Fibroblast of skin of left biceps (primary cell): ENCODE measurements at regions not wholly inside any gene's neighbourhood (a gene's known extent, or its start where the extent isn't known, plus 50 kb on each side); places are given as distances from the start of the nearest gene placed in this dataset.

Experiments
- DNase-seq, 2 experiments: peaks; one replicate each; pipeline ENCODE4 v3.0.0-alpha.2; 2013; ENCODE audit warnings: low read depth in 2 of 2

DNA sequence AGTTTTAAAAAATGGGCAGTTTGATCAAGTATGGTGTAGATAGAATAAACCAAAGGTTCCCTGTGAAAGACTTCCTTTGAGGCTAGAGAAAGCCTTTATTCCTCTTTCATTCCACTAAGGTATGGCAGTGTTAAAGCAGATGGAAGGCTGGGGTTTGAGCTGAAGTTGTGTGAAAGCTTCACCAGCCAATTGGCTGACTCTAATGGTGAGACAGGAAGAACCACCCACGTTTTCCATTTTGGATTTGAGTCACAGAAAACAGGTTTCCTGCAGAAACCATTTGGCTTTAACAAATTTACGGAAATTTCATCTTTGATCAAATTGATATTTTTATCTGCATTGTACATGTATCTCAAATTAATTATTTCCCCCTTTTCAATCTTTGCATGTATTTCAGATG, 455.0 kb downstream of the PCNX1 start:
- DNase-seq = no peak

DNA sequence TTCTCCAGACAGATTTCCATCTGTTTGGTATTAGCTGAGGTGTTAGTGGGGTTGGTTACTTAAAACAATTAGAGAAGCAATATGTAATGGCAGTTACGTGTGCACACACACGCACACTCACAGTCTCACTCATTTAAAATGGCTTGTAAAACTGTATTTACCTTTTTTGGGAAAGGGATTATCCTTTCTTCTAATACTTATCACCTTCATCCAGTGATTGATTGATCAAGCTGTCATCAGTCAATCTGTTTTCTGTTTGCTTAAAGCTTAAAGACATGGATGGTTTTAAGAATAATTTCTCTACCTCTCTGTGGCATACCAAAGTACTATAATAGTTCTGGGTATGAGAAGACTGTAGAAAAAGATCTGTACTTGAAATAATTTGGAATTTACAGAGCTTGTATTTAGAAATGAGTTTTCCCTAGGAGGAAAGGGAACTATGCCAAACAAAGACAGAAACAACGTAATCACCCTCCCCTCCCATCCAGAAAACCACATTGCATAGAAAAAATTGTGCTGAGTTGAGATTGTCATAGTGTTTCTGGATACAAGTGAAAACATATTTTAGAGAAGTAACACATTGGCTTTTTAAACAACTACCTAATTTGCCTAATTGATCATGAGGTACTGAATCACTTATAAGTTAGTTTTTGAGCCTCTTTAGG, 455.8 kb downstream of the PCNX1 start:
- peak; percentile 55 to 65 for DNase-seq

DNA sequence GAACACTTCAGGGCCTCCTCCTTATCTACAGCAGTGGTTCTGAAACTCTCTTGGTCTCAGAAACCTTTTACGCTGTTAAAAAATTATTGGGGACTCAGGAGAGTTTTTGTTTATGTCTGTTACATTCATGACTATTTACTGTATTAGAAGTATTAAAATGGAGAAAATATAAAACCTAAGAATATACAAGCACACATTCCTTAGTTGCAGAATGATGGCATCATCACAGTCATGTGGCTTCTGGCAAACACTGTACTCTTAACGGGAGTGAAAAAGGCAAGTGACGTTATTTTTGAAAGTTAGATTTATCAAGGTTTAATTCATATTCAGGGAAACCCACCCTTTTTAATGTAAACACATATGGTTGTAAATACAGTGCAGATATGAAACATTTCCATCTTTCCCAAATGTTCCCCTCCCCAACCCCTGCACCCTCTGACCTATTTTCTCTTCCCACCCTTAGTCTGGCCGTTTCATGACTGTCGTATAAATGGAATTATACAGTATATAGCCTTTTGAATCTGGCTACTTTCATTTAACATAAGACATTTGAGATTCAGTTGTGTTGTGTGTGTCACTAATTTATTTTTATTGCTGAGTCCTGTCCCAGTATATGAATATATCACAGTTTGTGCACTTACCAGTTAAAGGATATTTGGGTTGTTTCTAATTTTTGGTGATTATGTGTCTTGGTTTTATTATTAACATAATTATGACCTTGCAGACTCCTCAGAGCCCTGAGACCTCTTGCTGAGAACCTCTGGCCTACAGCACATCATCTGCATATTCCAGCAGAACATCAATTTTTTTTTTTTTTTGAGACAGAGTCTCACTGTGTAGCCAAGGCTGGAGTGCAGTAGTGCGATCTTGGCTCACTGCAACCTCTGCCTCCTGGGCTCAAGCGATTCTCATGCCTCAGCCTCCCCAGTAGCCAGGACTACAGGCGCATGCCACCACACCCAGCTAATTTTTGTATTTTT, 457.0 kb downstream of the PCNX1 start:
- DNase-seq = no peak

DNA sequence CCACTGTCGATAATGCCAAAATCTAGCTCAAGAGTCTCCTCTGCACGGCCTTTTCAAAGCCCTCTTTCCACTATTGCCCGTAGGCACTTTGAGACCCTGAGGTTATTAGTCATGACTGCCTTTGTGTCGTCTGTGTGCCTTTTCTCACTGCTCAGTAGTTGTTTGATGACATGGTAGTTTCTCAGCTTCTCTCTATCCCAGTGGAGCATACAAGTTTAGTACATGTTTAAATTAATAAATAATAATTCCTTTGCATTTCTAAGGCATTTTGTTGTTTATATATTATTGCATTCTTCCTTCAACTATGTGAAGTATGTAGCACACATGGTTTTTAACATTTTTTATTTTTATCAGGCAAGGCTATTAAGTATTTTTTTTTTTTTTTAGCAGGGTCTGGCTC, 458.1 kb downstream of the PCNX1 start:
- no peak for DNase-seq

DNA sequence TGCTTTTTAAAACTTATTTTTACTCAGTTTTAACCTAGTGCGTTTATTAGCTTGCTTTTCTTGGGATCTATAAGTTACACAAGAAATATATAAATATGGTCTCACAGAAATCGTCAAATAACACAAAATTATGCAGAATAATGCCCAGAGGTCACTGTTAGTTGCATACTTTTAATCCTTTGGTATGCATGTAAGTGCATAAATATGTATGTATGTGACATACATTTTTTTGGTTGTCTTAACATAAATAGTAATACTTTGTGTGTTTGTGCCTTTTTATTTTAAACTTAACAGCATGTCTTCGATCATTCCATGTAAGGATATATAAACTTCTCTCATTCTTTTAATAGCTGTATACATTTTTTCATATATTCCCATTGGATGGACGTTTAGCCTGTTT, 459.6 kb downstream of the PCNX1 start:
- DNase-seq = no peak

DNA sequence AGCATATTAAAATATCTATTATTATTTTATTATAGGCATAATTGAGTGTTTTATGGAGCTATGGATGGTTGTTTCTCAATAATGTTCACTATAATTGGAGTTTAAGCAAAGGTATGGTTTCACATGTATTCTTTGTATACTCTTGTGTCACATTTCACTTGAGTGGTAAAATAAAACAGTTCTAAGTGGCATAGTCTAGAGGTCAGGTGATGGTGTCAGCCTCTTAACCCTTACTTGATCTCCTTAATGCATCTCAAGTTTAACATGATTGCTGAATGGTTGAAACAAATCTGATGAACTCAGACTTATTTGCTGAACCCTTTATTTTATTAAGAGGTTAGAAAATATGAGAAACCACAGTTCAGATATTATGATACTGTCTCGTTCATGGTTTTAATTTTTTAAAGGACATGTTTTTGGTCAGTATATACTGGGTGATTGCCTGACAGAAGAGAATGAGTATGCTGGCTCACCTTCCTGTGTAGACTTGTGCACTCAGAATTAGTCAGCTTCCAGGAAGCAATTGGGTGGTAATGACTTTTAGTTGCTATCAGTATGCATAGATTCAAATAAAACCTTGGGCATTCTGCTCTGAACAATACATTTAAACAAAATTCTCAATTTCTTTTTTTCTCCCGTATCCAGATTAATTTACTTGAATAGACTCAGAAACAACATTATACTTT, 464.6 kb downstream of the PCNX1 start:
- no peak for DNase-seq

DNA sequence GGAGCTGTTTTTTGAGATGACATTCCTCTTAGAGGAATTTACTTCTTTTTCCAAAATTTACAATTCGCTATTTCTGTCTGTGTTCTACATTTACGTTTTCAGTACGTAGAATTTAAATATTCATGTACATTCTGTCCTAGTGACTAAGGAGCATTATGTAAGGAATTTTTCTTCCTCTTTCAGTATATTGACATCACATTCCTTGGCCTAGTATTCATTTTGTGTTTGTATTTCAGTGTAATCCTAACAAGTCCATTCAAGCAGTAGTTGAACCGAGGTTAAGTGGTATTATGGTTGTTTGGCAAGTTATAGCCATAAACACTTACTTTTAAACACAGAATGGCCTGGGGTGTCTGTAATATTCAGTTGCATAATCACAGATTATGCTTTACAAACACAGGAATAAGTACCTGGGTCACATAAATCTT, 465.2 kb downstream of the PCNX1 start:
- DNase-seq = peak; percentile 55 to 71

DNA sequence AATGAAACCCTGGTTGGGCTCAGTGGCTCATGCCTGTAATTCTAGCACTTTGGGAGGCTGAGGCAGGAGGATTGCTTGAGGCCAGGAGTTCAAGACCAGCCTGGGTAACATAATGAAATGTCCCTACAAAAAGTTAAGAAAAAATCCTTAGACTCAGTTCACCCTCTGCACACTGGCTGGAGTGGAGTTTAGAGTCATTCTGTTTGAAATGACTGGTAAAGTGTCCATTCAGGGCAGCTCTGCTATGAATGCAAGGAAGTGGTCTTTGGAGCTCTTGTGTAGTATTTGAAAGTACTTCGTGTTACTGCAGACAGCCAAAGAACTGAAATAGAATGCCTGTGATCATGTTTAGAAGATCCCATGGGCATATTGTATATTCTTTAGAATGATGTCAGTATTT, 466.5 kb downstream of the PCNX1 start:
- no peak for DNase-seq

DNA sequence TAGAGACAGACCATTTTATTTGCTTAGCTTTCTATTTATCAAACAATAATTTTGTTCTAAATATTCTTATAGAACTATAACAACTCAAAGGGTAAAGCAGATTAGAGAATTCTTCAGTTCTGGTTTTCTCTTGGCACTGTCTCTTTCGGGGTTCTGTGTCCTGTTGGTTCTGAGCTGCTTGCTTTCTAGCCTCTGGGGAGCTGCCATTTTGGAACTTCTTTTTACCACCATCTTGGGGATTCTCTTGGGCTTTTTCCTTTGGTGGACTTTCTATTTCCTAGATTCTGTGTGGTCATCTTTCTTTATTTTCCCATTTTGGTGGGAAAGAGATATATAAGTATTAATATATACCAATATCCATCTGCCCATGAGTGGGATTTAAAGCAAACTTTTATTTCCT, 467.7 kb downstream of the PCNX1 start:
- DNase-seq = no peak

DNA sequence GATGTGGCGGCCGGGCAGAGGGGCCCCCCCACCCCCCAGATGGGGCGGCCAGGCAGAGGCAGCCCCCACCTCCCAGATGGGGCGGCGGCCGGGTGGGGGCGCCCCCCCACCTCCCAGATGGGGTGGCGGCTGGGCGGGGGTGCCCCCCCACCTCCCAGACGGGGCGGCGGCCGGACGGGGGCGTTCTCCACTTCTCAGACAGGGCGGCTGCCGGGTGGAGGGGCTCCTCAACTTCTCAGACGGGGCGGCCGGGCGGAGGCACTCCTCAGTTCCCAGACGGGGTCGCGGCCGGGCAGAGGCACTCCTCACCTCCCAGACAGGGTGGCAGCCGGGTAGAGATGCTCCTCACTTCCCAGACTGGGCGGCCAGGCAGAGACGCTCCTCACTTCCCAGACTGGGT, 469.8 kb downstream of the PCNX1 start:
- no peak for DNase-seq

DNA sequence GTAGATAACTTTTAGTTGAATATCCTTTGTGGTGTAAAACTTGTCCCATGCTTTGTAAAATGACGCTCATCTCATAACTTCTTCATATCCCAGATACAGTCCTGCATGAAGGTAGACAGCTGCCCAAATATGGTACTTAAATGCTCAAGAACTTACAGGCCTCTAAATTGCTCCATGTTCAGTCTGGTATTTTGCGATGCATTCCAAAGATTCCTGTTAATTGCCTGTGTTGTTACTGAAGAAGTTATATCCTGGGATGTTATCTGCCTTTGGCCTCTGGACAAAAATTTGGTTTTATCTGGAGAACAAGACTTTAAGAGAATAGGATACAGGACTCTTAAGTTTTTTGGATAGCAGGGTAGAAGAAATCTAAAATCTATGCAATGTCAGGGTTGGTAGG, 473.0 kb downstream of the PCNX1 start:
- peak; percentile 84 to 88 for DNase-seq

DNA sequence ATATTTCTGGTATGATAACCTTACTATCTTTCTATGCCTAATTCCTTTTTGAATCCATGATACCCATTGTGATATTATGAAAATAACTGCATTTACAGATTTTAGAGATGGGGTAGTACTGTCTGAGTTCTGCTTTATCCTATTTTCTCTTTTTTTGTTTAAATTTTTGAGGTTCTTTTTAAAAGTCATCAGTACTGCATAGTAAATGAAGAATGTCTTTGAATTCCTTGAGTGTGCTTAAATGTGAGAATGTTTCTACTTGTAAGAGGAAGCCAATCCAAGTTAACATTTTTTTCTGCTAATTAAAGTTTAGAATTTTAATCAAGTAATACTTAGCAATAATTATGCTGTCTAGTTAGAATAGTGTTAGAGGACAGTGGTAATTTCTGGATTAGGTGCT, 474.6 kb downstream of the PCNX1 start:
- no peak for DNase-seq

DNA sequence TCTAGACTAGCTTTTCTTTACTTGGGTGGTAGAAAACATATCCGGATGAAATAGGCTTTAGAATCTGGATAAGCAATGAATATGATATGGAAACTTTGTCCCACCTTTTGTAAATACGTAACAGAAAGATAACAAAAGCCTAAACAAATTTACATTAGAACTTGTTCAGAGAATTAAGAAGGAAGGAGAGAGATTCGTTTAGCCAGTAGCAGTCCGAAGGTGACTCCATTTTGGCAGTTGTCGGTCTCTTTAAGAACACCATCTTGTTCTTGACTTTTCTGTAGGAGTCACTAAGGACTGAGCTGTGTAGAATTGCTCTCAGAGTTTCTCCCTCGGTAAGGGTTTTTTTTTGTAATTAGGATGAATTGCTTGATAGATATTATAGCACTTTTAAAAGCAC, 475.1 kb downstream of the PCNX1 start:
- no peak for DNase-seq

DNA sequence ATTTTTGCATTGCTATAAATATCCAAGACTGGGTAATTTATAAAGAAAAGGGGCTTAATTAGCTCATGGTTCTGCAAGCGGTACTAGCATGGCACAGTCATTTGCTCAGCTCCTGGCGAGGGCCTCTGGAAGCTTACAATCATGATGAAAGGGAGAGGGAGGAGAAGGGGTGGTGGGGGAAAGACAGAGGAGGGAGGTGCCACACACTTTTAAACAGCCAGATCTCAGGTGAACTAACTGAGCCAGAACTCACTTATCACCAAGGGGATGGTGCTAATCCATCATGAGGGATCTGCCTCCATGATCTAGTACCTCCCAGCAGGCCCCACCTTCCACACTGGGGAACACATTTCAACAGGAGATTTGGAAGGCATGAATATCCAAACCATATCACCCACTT, 476.3 kb downstream of the PCNX1 start:
- no peak for DNase-seq

DNA sequence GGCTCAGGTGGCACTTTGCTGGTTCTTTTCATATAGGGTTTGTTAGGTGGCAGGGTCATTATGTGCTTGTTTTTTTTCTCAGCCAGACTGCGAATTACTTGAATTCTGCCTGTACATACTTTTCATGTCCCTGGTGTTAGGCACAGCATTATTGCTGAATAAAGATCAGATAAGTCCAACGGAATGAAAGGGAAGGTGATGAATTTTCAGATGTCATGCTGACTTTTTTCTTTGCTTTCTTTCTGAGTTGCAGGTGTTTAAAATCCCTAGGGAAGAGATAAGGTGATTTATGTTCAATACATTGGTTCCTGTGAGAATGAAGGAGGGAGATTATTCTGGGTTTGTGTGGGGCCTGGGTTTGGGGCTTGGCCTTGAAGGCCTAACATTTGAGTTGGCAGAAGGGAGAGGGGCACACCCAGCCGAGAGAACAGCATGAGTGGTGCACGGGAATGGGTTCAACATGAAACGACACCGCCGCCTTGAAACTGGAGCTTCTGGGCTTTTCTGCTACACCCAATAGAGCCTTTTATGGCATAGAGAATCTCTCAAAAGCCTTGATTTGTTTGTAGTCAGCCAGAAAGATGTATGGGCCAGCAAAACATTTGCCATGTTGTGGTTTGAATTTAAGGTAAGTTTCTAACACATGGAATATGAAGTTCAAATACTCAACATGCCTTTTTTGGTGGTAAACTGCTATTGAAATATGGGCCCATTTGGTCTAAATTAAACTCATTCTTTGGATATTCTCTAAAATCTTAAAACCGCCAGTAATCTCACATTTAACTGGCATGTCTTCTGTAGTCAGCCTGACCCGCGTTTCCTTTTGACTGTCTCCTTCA, 477.0 kb downstream of the PCNX1 start:
- no peak for DNase-seq

DNA sequence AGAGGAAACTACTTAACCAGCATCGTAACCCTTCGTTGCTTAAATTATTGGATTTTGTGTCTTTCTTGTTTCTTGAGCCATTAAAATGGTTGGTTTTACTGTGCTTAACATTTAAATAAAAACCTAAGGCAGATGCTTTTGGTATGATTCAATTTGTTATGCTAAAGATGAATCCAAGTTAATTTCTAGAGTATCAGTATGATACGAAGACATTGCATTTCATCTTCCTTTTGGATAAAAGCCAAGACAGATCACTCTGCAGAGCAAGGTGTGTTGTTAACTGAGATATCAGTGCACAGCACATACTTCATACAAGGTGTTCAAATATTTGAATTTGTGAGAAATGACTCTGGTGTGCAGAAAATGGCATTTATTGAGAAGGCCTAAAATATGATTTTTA, 480.5 kb downstream of the PCNX1 start:
- no peak for DNase-seq

DNA sequence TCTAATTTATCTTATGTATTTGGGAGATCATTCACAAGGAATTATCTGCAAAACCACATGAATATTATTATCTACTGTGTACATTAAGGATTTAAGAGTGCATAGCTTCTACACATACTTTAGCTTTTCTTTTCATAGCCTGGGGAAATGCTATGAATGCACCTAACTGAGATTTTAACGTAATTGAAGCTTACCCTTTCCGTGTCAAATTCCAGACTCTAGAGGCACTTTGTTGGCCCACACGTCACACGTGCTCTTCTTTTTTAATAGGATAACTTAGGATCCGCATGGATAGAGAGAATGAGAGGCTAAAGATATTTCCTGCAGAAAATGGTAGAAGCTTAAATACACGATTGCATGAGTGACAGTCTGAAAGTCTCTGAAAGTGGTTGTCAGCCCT, 481.1 kb downstream of the PCNX1 start:
- DNase-seq = no peak

DNA sequence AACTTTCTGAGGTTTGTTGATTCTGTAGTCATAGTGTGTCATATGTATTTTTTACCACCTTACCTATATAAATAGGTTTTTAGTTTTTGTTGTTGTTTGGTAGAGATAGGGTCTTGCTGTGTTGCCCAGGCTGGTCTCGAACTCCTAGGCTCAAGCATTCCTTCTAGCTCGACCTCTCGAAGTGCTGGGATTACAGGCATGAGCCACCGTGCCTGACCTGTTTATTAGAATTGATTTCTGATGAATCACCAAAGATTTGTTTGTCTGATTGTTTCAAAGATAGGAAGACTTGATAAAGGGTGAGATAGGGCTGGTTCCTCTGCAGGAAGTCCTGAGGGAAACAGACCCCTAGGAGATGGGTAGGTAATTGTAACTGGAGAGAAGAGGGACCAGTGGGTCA, 481.6 kb downstream of the PCNX1 start:
- no peak for DNase-seq

DNA sequence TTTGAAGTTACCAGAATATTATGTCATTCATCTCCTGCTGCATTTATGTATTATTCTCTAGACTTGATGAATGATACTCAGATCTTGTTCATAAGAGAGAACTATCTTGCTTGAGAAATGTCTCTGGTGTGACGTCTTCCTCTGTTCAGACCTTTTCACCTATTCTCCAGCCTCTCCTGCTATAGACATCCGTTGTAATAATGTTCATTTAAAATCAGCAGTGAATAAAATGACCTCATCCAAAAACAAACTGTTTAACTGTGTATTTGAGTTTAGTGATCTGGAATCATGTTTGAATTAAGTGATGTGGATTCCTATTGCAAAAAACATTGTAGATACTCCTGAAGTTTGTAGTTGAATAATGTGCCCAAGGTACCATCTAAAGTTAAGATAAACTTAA, 487.1 kb downstream of the PCNX1 start:
- no peak for DNase-seq

DNA sequence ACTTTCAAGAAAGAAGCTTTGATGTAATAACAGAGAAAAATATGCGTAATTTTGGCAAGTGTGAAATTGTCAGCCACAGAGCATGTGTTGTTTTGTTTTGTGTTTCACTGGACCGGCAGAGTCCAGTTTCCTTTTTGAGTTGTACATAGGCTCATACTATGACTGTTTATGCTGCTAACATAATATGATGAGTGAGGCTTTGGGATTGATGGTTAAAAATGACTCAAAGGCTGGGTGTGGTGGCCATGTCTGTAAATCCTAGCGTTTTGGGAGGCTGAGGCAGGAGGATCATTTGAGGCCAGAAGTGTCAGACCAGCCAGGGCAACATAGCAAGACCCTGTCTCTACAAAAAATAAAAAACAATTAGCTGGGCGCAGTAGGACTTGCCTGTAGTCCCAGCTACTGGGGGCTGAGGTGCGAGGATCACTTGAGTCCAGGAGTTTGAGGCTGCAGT, 487.9 kb downstream of the PCNX1 start:
- DNase-seq = no peak

DNA sequence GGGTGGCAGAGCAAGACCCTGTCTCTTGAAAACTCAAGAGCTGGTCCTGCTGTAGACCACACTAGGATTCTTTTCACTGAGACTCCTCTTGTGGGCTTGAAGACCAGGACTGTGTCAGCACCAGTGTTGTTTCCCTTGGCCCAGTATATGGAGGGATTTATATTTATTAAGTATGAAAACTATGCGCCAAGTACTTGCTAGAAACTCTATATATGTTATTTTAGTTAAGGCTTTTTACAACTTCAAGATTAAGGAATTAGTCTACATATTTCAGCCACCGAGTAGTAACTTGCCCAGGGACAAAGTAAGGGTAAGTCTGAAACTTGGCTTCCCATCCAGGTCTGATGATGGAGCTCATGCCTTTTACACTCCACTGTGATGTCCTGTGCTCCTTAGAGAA, 488.4 kb downstream of the PCNX1 start:
- no peak for DNase-seq
